ENCODE measurements at regions not wholly inside any gene's neighbourhood (a gene's known extent, or its start where the extent isn't known, plus 50 kb on each side); places are given as distances from the start of the nearest gene placed in this dataset.

DNA sequence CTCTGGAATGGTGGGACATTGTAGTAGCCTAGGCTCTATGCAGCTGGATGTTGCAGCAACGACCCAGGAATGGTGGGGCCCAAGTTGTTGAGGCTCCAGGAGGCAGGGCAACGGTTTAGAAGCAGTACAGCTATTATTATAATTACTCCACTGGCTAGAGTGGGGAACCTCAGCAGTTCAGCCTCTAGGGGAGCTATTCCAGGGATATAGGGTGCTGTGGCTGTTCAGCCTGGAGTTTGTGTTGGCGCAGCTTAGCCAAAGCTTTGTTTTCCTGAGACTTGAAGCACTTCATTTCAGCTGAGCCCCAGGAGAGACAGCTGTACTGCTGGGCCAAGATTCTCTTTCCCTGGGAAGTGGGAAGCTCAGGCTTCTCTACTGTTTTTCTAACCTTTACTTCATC is 1023.0 kb upstream of the ATXN7L3B start:
- TF ChIP-seq POLR2A (IDR thresholded peaks at IDR 0.05) (no peak), POLR2AphosphoS5 (IDR thresholded peaks at IDR 0.05) (no peak)
- TF ChIP-seq, protein P1, sequence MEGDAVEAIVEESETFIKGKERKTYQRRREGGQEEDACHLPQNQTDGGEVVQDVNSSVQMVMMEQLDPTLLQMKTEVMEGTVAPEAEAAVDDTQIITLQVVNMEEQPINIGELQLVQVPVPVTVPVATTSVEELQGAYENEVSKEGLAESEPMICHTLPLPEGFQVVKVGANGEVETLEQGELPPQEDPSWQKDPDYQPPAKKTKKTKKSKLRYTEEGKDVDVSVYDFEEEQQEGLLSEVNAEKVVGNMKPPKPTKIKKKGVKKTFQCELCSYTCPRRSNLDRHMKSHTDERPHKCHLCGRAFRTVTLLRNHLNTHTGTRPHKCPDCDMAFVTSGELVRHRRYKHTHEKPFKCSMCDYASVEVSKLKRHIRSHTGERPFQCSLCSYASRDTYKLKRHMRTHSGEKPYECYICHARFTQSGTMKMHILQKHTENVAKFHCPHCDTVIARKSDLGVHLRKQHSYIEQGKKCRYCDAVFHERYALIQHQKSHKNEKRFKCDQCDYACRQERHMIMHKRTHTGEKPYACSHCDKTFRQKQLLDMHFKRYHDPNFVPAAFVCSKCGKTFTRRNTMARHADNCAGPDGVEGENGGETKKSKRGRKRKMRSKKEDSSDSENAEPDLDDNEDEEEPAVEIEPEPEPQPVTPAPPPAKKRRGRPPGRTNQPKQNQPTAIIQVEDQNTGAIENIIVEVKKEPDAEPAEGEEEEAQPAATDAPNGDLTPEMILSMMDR (IDR thresholded peaks at IDR 0.05) = no peak
